ENCODE measurements at regions not wholly inside any gene's neighbourhood (a gene's known extent, or its start where the extent isn't known, plus 50 kb on each side); places are given as distances from the start of the nearest gene placed in this dataset.
"Not testable (repeated sequence)": the region's sequence is repeated elsewhere in the genome, so short reads cannot be mapped to it uniquely, and the experiment has no call there.

- DNase-seq = no peak
These were observed 90.8 kb upstream of the USP25 start for GRCh38 chr21:15638856-15639549.

GRCh38 chr21:15640113-15640512 is 89.7 kb upstream of the USP25 start:
- DNase-seq = not testable (repeated sequence)

GRCh38 chr21:15644489-15644888 is 85.3 kb upstream of the USP25 start:
- no peak for DNase-seq

GRCh38 chr21:15645830-15646229 is 84.0 kb upstream of the USP25 start:
- DNase-seq = no peak

GRCh38 chr21:15650735-15651134 is 79.0 kb upstream of the USP25 start:
- no peak for DNase-seq

- DNase-seq = no peak
These were observed 78.6 kb upstream of the USP25 start for GRCh38 chr21:15651172-15651571.

- no peak for DNase-seq
These were observed 76.1 kb upstream of the USP25 start for GRCh38 chr21:15653710-15654109.

- DNase-seq = no peak
These were observed 75.6 kb upstream of the USP25 start for GRCh38 chr21:15654171-15654570.

GRCh38 chr21:15659753-15660422 is 69.9 kb upstream of the USP25 start:
- DNase-seq = no peak

- no peak for DNase-seq
These were observed 69.4 kb upstream of the USP25 start for GRCh38 chr21:15660423-15660804.

GRCh38 chr21:15667010-15667409 is 62.8 kb upstream of the USP25 start:
- no peak for DNase-seq

- DNase-seq = no peak
These were observed 62.0 kb upstream of the USP25 start for GRCh38 chr21:15667819-15668218.

- DNase-seq = no peak
These were observed 60.5 kb upstream of the USP25 start for GRCh38 chr21:15669247-15669646.

GRCh38 chr21:15671188-15671587 is 58.6 kb upstream of the USP25 start:
- no peak for DNase-seq

- DNase-seq = not testable (repeated sequence)
These were observed 57.2 kb upstream of the USP25 start for GRCh38 chr21:15672578-15672977.

- DNase-seq = no peak
These were observed 52.8 kb upstream of the USP25 start for GRCh38 chr21:15676935-15677334.

- no peak for DNase-seq
These were observed 50.2 kb upstream of the USP25 start for GRCh38 chr21:15679630-15680029.

Measured in activated CD8-positive, alpha-beta memory T cell treated with anti-CD3 and anti-CD28 coated beads, Interleukin-2, amount 50 U/mL, for 4 hours (primary cell).